COLO668 (cell line): ENCODE measurements at regions not wholly inside any gene's neighbourhood (a gene's known extent, or its start where the extent isn't known, plus 50 kb on each side); places are given as distances from the start of the nearest gene placed in this dataset.
"Not testable (repeated sequence)": the region's sequence is repeated elsewhere in the genome, so short reads cannot be mapped to it uniquely, and the experiment has no call there.

ENCODE experiments used
- DNase-seq: peaks from one replicate; lab custom pipeline; 2025; ENCODE audit not compliant: unreplicated experiment; lab: John Stamatoyannopoulos, UW

DNA sequence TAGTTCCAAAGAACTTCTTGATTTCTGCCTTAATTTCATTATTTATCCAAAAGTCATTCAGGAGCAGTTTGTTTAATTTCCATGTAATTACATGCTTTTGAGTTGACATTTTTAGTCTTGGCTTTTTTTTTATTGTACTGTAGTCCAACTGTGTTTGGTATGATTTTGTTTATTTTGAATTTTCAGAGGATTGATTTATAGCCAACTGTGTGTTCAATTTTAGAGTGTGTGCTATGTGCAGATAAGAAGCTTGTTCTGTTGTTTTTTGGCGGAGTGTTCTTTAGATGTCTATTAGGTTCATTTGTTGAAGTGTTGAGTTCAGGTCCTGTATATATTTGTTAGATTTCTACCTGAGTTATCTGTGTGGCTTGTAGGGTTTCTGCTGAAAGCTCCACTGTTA is 533.6 kb downstream of the TRAM1L1 start:
- no peak for DNase-seq

DNA sequence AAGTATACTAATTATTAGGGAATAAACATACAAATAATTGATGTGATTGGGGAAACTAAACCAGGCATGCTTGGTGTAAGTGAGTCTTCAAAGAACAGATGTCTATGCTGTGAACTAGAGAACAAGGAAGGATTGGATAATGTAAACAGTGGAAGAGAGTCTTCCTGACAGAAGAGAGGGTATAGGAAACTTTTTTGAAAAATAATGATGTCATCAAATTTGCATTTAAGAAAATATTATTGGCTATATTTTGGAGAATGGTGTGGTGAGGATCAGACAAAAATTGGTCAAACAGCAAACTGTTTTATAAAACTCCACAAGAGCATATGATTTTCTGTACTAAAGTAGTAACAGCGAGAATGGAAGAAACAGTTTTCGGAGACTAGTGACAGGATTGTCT is 537.7 kb downstream of the TRAM1L1 start:
- no peak for DNase-seq

DNA sequence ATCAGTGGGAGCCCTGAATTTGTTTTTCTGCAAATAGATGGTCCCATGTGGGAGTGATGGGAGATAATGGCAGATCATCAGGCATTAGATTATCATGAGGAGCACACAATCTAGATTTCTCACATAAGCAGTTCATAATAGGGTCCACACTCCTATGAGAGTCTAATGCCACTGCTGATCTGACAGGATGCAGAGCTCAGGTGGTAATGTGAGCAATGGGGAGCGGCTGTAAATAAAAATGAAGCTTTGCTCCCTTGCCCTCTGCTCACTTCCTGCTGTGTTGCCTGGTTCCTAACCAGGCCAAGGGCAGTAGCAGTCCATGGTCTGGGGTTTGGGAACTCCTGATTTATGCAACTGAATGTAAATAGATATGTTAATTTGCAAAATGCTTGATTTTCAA is 538.6 kb downstream of the TRAM1L1 start:
- no peak for DNase-seq

DNA sequence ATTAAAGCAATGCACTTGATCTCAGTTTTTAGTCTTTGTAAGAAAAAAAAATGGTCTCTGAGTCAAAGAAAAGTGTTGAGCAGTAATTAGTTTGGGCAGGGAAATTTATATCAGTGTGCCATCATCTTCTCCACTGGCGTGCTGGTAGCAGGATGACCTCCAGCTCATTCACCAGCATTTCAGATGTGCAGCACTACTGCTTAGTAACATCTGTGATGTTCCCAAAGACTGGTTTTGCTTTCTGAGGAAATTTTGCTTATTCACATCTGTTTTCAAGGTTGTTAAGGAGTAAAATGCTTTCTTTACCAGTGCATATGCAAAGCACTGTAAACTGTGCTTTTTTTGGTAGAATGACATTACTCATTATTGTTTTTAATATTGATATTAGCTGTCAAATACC is 540.4 kb downstream of the TRAM1L1 start:
- no peak for DNase-seq

DNA sequence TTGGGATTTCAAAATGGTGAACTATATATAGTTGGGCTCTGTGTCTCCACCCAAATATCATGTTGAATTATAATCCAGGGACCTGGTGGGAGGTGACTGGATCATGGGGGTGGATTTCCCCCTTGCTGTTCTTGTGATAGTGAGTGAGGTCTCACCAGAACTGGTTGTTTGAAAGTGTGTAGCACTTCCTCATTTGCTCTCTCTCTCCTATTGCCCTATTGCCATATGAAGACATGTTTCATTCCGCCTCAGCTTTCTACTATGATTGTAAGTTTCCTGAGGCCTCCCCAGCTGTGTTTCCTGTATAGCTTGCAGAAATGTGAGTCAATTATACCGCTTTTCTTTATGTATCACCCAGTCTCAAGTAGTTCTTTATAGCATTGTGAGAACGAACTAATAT is 545.6 kb downstream of the TRAM1L1 start:
- DNase-seq: no peak

DNA sequence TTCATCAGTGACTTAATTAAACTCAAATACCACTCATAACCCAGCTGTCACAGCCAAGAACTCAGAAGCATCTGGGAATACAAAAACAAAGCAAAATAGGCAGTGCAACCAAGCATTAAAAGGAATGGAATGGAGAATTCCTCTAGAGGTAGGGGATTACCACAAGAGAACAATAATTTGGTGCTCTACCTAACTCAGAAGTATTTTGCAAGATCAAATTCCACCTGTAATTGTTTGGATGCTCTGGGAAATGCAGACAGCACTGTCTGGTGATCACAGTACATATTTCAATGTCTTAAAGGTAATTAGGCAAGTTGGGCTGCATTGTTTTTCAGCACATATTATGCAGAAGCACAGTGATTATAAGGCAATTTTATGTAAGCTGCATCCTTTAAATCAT is 547.5 kb downstream of the TRAM1L1 start:
- no peak for DNase-seq

DNA sequence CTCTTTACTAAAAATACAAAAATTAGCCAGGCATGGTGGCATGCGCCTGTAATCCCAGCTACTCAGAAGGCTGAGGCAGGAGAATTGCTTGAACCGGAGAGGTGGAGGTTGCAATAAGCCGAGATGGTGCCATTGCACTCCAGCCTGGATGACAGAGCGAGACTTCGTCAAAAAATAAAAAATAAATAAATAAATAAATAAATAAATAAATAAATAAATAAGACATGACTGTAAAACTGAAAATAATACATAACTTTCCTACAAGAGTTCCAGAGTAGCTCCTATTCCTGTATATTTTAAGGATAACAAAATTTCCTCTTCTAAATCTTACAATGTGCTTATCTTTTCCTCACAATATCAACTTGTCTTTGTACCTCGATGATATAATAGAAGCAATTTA is 549.4 kb downstream of the TRAM1L1 start:
- DNase-seq: not testable (repeated sequence)

DNA sequence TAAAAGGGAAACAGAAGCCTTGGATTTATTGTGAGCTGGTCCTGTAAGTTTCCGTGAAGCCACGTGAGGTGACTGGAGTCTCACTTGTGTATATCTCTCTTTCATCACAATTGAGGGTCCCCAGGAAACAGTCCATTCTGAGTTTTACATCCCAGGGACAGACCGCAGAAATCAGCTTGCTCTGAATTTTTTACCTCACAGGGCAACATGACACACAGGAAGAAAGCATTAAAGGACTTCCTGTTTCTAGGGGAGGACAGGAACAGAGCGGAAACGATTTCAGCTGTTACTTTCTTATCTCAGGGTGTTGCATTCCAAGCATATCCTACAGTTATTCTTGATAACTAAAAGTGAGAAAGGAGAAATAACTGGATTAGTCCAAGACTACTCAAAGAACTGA is 553.5 kb downstream of the TRAM1L1 start:
- DNase-seq: no peak

DNA sequence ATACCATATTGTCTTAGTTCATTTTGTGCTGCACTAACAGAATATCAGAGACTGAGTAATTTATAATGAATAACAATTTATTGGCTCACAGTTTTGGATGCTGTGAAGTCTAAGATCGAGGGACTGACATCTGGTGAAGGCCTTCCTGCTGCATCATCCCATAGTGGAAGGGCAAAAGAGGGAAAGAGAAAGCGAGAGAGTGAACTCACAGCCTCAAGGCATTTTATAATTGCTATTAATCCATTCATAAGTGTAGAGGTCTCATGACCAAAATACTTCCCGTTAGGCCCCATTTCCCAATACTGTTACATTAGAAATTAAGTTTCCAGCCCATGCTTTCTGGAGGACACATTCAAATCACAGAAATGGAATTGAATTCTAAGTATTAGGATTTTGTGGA is 554.4 kb downstream of the TRAM1L1 start:
- DNase-seq: no peak

DNA sequence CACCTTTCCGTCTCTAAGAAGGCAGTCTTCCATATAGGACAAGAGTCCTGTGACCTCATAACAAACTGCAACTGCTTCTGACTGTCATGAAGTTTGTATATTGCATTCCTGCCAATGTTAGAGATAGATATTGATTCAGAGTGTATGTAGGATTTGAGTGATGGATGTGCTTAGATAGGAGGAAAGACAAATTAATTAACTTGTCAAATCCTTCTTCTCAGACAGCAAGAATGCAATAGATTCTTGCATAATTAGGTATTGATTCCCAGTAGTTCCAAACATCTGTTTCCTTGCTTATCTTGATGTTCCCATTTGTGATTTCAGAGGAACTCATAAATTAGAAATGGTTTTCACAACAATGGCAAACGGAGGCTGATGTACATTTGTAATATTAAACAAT is 555.3 kb downstream of the TRAM1L1 start:
- no peak for DNase-seq

DNA sequence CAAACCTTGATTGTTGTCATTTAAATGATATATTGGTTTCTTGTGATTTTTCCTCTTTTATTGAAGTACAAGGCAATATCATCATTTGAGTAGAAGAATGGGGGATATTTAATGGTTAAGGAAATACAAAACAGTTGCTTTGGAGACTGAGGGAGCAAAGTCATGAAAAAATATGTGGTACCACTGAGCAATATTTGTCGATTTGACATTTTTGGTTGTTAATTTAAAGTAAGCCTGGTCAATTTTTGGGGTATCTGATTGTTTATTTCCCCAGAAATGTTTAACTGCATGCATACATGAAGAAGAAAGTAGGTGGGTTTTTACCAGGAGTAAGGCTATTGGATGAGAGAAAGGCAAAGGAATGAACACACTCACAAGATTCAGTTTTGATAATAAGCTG is 556.2 kb downstream of the TRAM1L1 start:
- no peak for DNase-seq

DNA sequence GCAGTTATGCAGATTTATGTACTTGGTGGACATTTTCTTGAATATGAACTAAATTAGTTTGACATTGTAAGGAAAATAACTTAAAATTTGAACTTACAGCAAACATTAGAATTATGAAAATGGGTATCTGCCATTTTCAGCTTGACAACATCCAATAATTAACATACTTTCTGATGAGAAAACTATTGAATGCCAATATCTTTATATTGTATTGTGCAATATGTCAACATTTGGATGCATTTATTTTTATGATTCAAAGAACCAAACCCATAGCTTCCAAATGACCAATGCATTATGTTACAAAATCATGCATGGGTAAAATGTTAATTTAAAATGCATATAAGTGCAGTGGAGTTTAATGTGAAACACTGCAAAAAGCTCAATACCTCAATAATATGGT is 562.5 kb downstream of the TRAM1L1 start:
- no peak for DNase-seq

DNA sequence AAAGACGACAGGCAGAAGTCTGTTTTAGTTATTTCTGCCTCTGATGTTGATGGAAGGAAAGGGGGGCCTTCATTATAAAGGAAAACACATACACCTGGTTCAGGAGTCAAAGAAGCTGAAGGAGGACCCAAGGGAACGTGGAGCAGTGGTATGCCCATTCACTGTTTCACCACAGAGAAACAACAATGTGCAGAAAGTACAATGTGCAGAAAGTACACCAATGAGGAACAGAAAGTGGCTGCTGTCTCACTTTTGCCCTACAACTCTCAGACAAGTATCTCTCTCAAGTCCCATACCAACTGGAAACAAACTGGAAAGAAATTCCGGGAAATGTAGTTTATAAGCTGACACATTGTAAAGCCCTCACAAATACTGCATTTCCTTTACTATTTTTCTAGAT is 564.5 kb downstream of the TRAM1L1 start:
- no peak for DNase-seq

DNA sequence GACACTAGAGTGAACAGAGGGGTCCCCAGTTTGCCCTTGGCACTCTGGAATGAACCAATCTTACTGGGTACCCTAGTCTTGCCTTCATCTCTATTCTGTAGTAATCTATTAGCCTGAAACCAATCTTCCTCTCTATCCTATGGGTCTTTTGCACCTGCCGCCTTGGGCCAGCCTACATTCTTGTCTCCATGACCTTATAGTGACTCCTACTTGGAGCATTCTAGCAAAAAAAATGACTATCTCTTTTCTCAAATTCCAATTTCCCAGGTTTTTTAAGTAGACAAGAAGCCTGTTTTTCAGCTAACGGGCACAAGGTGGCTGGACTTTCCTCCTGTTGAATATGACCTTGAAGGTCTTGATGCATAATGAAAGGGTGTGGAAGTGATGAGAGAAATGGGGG is 568.7 kb downstream of the TRAM1L1 start:
- DNase-seq: no peak

DNA sequence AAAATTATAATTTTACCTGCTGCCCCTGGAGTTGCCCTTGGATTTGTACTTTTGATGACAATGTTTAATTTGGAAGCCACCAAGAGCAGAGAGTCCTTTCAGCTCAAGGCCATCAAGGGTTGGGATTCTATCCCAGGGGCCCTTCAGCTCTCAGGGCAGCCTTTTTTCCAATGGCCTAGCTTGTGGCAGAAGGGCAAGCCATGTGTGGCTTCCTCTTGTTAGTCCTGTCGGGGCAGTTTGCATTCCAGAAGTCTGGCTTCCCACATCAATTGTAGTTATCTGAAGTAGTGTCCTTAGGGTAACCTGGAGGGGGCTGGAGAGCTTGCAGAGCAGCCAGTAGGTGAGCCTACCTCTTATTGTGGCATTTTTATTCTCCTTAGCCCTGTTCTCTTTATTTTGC is 569.4 kb downstream of the TRAM1L1 start:
- no peak for DNase-seq

DNA sequence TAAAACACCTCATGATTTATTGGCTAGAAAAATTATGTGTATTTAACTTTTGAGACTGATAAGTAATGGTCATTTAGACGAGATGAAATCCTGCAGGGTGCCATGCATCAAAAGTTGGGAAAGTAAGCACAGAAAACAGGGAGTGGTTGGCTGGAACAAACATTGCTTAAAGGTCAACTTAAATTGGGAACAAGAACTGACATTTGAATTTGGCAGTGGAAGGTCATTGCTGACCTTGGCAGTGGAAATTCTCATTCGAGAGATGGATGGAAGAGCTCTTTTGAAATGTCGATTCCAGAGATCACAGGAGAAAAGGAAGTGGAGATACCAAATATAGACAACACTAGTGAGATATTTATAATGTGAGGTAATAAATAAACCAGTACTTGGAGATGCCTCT is 572.8 kb downstream of the TRAM1L1 start:
- DNase-seq: no peak

DNA sequence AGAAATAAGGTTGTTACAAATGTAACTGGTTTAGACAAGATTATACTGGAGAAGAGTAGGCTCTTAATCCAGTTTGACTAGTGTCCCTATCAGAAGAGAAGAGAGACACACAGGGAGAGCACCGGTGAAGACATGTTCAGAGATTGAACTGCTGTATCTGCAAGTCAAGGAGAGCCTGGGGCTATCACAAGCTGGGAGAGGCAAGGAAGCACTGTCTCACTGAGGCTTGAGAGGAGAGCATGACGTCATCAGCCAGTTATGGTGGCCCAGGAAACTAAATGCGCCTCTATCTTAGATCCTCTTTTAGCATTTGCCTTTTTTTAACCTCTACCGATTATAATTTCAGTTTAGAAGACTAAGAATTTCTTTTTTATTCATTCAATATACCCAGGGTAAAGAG is 583.4 kb downstream of the TRAM1L1 start:
- DNase-seq: no peak

DNA sequence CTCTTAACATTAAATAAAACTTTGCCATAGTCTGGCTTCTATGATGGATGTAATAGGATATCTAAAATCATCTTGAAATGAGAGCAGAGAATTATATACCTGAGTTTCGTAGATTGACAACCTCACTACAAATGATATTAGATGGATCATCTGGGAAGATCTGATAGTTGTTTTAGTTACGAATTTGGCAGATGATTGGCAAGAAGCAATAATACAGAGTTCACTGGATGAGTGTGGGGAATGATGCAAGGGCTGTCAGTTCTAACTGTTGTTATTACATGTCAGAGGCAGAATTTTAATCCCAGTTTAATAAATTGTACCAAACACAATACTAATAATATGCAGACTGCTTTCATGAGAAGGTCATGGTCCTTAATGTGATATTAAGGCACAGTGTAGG is 585.2 kb downstream of the TRAM1L1 start:
- DNase-seq: no peak

DNA sequence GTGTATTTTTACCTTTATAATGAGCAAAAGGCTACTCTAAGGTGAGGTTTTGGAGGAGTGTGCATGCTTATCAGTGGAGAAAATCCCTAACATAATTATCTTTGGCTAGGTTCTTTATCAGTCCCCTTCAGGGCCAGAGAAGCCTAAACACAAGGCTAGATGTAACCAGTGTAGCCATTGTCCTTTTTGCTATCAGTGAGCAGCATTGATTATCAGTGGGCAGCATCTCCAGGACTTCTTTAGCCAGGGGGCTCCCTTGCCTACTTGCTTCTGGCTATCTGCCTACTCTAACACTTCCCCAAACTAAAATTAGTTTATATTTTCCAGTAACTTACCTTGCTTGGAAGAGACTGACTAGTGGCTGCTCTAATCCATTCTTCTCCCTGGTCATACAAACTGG is 595.6 kb downstream of the TRAM1L1 start:
- no peak for DNase-seq

DNA sequence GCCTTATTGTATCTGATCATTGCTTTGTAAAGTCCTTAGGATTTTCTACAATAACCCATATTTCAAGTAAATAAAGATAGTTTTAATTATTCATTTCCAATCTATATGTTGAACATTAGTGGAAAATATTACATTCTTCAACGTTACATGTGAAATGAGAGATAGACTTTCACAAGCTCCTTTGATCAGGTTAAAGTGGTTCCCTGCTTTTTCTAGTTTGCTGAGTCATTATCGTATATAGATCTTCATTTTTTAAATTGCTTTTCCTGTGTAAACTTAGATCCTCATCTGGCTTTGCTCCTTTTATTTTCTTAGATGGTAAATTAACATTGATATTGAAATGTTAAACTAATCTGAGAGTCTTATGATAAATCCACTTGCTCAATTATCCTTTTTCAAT is 599.0 kb downstream of the TRAM1L1 start:
- DNase-seq: no peak

DNA sequence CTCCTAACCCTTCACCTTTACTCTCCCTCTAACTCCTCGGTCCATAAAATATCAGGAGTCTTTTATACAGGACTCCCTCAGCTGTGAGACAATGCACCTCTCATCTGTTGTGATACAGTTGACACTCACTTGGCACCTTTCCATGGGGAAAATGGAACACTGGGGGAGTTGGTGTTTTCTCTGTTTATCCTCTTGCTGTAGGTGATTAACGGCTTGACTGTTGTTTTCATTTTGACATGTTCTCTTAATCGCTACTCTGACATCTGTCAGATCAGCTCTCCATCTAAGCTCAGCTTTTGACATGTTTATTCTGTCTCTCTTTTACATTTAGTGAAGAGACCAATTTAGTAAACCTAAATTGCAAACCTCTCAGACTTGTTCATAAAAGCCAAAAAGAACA is 604.8 kb downstream of the TRAM1L1 start:
- no peak for DNase-seq

DNA sequence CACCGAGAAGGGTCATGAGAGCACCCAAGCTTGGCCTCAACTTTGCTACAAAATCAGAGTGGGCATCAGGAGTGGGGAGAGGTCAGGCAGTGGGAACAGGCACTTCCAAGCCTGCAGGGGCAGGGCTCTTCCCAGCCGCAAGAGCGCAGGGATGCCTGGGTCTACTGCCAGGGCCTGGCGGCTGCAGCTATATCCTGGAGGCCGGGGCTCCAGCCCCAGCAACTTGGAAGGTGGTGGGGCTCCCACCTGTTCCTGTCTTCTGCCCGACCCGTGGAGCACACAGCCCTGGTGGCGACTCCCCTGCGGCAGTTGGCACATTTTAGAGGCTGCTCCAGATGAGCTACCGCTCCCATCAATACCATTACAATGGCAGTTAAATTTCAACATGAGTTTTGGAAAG is 607.0 kb downstream of the TRAM1L1 start:
- DNase-seq: no peak

DNA sequence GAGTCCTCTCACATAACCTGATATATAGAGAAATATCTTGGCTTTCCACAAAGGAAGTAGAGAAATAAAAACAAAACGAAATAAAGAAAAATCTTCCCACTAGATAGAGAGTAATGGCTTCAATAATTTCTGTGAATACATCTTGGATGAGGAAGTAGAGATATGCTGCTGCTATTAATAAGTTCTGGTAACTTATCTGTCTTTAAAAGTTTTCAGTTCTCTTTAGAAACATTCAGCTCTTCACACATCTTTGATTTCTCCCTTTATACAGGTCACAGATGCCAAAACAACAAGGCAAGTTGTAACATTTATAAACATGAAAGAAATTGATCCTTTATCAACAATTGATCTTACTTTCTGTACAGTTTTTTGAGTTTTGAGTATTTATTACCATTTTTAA is 615.8 kb downstream of the TRAM1L1 start:
- no peak for DNase-seq

DNA sequence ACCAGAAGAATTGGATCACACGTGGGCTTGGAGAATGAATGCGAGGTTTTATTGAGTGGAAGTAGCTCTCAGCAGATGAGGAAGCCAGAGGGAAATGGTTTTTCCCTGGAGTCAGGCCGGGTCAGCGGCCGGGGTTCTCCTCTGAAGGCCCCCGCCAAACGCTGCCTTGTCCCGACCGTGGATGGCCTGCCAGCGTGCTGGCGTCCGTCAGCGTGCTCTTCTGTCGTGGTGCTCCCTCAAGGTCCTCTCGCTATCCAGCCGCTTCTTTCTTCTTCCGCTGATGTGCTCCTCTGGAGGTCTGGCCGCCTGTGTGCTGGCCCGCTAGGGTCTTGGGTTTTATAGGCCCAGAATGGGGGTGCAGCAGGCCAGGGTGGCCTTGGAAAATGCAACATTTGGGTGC is 632.2 kb downstream of the TRAM1L1 start:
- DNase-seq: no peak
